ENCODE measurements at regions not wholly inside any gene's neighbourhood (a gene's known extent, or its start where the extent isn't known, plus 50 kb on each side); places are given as distances from the start of the nearest gene placed in this dataset.

DNA sequence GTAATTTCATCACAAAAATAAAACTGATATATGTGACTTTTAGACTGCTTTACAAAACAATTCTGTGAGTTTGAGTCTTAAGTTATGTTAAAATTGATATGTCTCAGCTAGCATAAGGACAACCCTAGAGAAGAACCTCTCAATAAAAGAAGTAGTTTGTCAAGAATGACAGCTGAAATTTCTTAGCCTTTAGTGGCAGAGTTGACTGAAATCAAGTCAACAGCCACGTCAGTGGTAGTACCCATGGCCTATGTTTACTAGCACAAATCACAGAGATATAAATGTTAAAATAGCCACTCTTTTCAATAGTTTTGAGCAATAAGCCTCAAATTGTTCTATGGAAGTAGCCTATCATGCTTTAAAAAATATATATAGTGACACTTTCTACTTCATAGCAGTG is 138.9 kb upstream of the FERD3L start:
- TF ChIP-seq, protein P1, sequence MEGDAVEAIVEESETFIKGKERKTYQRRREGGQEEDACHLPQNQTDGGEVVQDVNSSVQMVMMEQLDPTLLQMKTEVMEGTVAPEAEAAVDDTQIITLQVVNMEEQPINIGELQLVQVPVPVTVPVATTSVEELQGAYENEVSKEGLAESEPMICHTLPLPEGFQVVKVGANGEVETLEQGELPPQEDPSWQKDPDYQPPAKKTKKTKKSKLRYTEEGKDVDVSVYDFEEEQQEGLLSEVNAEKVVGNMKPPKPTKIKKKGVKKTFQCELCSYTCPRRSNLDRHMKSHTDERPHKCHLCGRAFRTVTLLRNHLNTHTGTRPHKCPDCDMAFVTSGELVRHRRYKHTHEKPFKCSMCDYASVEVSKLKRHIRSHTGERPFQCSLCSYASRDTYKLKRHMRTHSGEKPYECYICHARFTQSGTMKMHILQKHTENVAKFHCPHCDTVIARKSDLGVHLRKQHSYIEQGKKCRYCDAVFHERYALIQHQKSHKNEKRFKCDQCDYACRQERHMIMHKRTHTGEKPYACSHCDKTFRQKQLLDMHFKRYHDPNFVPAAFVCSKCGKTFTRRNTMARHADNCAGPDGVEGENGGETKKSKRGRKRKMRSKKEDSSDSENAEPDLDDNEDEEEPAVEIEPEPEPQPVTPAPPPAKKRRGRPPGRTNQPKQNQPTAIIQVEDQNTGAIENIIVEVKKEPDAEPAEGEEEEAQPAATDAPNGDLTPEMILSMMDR (IDR thresholded peaks at IDR 0.05): no peak
- TF ChIP-seq POLR2A (IDR thresholded peaks at IDR 0.05): no peak

Measured in esophagus squamous epithelium (tissue), 4 donors.